Suppressor macrophage treated with lipopolysaccharide for 4 hours (primary cell): ENCODE measurements at regions not wholly inside any gene's neighbourhood (a gene's known extent, or its start where the extent isn't known, plus 50 kb on each side); places are given as distances from the start of the nearest gene placed in this dataset.

Experiments
- DNase-seq: peaks from one replicate; pipeline ENCODE4 v3.0.0-alpha.2; 2020

DNA sequence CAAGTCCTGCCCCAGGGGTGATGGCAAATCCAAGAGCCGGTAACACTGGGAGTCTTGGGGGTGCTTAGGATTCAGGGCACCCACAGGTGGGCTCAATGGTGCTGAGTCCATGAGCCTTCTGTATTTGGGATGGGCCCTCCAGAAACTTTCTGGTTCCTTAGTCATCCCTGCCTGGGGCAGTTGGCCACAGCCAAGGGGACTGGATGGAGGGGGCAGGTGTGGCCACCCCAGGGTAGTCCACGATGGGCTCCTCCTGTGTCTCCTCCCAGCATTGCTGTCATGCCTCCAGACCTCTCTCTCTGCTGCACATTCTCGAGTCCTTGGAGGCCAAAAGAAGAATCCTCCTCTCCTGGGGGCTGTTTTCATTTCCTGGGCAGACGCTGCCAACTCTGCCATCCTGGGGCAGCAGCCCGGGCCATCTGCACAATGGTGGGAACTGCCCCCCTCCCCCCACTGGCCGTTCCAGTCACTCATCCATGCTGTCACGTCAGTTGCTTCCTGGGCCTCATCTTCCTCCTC, 158.0 kb upstream of the TWIST2 start:
- no peak for DNase-seq

DNA sequence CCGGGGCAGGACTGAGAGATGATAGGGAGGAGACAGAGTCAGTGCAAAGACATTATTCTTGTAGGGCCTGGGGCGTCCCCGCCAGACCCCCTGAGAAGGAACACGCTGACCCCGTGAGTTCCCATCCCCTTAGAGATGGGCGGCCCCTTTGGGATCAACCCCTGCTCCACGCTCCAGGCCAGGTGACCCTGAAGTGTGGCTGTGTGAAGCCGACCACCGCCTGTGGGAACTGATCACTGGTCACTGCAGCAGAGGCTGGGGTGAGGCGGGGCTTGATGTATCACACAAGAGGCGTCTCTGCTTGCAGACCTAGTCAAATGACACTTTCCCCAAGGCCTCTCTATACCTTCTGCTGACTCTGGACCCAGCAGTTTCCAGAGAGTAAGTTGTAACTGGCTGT, 157.4 kb upstream of the TWIST2 start:
- no peak for DNase-seq

DNA sequence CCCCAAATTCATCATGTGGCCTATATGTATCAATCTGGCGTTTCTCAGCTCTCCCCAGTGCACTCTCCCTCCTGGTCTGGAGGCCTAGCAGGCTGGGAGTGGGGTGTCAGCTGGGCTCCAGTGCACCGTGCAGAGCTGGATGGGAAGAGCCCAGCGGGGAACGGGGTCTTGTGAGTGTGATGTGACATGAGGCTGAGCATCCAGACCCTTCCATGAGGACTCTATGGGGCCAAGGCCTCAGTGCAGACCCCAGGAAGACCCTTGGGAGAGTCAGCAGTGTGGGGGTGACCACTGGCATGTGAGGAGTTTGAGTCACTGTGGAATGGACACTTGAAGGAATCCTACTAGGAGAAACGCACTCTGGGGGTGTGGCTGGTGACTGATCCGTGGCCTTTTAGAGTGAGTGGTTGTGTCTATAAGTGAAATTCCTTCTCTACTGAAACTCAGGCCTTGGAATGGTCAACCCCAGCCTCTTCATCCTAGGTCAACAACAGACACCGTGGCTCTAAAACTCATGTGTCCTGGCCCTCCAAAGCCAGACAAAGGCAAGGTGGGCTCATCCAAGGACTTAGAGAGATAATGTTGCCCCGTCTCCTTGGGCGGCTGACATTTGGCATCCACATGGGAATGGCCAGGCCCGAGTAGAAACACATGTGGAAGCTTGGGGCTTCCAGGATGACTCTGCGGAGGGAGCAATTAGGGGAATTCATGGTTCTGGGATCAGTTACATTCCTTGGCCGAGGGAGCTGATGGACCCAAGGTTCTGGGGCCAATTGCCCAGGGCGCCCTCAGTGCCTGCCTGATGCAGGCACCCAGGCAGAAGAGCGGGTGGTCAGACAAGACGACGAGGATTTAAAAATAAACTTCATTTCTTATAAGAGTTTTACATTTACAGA, 156.0 kb upstream of the TWIST2 start:
- no peak for DNase-seq

DNA sequence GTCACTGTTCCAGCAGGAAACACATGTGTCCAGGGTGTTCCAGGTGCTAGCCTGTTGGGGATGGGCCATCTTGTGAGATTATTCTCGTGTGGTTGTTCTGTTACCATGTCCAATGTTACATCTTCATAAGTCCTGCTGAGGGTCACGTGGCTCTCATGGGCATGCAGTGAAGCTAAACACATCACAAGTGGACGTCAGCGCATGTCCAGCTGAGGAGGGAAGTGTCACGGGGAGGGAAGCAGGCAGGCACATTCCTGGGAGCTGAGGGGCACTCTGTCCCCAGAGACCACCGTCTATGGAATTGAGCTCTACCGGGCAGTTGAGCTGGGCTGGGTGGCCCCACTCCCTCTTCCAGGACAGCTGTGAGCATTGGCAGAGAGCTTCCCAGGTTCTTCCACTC, 155.3 kb upstream of the TWIST2 start:
- no peak for DNase-seq

DNA sequence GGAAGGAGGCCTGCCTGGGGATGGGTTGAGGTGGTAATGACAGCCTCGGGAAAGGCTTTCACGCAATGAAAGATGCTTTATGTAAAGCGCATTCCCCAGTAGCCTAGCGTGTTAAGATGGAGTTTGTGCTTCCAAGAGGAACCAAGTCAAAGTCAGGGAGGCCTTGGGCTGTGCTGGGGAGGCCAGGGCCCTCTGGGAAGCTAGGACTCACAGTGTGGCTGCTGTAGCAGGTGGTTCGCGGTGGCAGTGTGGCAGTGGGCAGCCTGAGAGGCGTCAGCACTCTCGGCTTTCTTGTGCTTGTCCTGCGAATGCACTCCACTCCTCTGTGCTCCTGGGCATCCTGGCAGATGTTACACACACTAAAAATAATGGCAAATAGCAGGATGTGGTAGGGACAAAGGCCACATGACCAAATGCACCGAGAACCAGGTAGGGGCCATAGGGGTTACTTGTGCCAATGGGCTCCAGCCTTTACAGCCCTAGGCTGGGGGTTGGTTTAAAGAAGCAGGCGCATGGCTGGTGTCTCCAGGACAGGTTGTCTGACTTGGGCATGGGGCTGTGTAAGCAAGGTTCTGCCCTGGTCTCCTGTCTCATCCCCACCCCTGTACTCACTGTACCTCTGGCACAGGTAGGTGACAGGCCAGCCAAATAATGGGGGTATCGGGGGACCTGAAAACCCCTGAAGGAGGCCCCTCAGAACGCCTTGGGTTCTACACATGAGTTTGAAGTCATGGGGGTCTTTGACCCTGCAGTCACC, 154.4 kb upstream of the TWIST2 start:
- DNase-seq = no peak

DNA sequence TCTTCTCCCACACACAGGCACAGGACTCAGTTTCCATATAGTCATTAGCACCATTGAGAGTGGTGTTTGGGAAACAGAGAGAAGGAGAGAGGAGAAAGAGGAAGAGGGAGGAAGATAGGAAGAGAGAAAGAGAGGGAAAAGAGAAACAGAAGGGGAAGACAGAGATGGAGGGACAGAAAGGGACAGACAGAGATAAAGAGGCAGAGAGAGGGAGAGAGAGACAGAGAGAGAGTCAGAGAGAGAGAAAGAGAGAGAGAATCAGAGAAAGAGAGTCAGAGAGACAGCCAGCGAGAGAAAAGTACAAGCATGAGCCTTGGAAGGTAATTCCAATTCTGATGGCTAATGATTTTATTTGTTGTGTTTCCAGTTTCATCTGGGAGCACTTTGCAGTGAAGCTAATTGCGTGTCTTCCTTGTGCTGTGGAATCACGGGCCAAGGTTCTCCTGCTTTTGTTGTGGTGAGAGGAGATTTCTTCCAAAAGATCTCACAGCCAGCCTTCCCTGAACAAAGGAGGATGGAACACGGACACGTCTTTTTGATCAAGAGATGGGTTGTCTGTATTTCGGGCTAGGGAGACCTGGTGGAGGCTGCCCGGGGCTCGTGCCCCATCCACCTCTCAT, 153.6 kb upstream of the TWIST2 start:
- DNase-seq = no peak

DNA sequence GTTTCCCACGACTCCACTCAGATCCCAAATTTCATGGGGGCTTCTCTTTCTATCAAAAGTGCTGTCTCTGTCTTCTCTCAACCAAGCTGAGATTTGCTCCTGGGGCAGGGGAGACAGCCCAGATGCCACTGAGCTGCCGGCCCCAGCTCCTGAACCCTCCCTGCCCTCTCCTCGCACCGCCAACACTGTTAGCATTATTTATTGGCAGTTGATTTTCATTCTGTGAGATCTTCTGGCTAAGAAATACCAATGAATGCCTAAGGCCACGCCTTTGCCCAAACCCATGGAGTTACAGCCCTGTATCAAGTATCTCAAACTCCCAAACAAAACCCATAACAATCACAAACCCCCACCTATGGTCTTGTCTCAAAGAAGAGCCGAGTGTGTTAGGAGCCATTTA, 153.0 kb upstream of the TWIST2 start:
- no peak for DNase-seq

DNA sequence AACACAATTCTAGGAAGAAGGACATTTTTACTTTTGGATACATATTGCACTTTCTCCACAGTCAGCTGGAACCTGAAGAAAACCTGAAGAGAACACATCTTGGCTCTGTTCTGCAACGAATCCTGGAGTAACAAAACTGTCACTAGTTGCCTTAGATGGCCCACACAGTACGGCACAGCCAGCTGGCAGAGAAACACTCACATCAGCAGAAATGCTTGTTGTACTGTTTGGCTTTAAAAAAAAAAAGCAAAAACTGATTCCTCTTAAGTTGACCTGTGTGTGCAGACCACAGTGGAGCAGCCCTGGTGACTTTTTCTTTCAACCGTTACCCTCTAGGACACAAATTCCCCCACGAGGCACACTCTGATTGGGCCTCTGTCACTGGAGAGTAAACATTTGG, 152.3 kb upstream of the TWIST2 start:
- DNase-seq = no peak

DNA sequence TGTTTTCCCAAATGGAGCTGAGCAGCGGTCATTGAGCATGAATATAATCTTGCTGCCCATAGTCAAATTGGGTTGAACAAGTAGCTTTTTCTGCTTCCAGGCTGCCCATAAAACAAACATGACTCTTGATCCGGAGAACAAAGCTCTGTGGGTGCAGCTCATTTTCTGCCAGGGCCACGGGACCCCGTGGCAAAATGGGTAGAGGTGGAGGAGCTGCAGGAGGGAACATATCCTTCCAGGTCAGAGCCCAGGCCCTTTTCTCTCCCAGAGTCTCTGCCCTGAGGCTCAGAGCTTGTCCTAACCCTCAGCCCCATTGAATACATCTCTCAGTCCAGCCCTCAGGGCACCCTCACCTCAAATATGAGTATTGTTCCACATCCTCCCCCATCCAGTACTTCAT, 151.6 kb upstream of the TWIST2 start:
- no peak for DNase-seq

DNA sequence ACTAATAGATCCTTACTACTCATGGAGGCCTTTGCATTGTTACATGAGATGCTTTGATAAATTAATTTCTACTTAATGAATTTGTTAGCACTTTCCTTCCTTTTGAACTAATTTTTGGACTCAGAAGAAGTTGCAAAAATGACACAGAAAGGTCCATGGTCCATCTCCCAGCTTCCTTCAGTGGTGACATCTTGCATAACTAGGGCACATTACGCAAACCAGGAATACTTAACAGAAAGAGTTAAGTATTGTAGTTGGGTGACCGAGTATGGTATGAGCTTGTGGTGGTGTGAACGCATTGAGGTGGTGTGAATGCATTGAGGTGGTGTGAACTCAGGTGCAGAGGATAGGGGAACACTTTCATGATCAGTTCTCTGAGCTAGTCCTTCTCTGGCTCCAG, 151.1 kb upstream of the TWIST2 start:
- DNase-seq = no peak

DNA sequence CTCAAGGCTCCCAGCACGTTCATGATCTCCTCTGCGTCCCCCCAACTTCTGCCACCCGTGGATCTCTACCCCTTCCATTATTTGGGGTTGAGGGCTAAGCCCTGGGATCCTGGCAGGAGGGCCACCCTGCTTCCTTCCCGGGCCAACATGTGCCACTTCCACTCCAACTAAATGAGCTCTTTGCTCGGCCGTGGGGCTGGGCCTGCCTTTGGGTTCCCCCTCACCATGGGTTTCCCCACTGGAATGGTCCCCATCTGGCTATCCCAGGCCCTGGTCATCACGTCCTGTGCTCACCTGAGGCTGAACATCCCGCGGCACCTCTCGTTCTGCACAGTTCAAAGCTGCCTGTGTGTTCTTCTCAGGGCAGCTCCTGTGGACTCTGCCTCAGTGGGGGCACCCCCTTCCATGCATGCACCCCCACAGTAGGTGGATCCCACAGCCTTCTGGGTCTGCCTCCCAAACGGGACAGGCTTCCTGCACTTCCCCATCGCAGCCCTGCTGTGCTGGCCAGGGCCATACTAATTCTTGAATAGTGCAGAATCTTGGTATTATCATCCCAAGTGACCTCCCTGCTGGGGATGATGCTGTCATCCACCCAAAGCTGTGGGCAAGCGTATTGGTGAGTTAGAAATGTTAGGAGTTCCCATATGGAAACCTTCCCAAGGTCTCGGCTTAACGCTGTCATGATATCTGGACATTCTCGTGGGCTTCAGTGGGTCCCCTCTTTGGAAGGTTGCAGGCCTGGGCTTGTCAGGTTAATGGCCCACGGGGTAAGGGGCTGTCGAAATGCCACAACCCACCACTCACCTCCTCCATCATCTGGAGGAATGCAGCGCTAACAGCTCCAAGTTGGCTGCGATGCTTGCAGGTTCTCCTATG, 150.5 kb upstream of the TWIST2 start:
- no peak for DNase-seq

DNA sequence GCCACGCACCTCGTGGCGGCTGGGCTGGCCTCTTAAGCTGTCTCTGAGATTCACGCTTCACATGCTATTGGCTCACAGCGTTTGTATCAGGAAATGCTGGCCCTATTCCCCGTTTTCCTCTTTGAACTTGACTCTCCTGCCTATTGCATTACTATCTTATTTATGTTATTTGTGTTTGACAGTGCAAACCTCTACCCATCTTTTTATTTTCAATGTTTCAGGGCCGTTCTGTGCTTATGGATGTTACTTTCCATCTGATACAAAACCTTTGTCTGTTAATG, 149.9 kb upstream of the TWIST2 start:
- no peak for DNase-seq

DNA sequence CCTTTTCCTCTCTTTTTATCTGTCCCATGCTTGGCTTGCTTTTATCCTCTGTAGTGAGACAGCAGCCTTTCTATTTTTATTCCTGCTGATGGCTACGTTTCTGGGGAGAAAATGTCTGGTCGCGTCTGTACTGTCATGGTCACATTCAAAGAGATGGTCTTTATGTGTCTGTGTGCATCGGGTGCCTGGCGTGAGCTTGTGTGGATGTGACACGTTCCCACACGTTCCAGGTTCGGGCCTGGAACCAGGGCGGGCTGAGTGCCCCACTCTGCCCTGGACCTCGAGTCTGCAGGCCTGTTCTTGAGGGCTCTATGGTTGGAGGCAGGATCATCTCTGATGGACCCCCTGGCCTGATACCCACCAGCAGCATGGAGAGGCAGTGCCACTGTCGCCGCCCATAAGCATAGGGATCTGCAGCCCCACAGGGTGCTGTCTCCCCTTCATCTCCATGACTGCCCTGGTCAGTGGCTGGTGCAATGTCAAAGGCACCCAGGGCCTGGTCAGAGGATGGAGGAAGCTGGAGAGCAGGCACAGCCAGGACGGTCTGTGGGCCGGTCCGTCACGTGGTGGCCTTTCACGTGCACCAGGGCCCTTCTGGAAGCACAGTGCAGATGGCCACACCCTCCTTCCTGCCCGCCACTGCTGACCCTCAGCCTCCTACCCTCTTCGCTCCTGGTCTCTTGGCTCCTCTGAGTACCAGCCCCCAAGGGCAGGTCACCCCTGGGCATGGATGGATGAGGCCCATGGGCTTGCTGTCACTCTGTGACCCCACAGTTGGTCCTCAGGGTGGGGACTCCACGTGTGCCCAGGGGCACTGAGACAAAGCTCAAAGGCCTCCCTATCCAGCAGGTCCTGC, 149.2 kb upstream of the TWIST2 start:
- no peak for DNase-seq

DNA sequence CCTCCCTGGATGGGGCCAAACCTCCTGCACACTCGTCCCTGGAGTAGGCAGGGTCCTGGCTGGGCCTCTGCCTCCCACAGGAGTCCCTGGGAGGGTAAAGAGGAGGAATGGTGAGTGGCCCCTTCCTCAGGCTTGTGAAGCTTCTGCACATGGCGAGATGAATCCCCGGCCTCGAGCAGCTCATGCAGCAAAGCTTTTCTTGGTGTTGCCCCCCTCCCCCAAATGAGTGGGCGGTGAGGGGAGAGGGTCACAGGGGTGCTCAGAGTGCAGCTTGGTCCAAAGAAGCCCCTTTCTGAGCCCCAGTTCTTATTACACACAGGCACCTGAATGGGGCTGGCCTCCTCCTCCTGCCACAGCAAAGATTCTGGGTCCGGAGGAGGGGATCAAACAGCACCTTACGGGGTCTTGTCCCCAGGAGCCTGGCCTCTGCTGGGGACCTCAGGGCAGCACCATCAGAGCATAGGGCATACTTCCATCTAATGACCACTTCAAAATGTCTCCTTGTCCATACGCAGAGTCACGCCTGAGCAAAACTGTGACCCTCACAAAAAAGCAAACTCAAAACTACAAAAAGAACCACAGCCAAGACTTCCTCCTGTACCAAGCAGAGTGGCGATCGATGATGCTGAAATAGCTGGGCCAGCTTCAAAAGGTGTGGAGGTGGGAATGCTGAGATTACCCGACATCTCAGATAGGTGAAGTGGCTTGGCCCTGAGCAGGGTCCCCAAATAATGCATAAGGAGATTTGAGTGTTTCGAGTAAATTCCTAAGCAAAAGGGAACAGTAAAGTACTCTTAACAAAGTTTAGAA, 148.4 kb upstream of the TWIST2 start:
- no peak for DNase-seq

DNA sequence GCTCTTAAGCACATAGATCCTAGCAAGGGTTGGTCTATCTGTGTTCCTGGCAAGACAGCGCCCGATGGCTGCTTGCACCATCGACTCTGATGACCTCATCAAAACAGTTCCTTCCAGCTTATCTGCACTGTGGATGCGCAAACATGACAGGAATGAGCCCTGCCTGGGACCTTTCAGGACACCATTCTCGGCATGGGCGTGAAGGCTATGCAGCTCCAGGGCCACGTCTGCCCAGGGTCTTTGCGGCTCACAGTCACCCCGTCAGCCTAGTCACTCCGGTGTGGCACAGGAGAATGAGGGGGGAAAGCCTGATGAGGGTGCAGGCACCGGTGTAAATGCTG, 147.8 kb upstream of the TWIST2 start:
- no peak for DNase-seq

DNA sequence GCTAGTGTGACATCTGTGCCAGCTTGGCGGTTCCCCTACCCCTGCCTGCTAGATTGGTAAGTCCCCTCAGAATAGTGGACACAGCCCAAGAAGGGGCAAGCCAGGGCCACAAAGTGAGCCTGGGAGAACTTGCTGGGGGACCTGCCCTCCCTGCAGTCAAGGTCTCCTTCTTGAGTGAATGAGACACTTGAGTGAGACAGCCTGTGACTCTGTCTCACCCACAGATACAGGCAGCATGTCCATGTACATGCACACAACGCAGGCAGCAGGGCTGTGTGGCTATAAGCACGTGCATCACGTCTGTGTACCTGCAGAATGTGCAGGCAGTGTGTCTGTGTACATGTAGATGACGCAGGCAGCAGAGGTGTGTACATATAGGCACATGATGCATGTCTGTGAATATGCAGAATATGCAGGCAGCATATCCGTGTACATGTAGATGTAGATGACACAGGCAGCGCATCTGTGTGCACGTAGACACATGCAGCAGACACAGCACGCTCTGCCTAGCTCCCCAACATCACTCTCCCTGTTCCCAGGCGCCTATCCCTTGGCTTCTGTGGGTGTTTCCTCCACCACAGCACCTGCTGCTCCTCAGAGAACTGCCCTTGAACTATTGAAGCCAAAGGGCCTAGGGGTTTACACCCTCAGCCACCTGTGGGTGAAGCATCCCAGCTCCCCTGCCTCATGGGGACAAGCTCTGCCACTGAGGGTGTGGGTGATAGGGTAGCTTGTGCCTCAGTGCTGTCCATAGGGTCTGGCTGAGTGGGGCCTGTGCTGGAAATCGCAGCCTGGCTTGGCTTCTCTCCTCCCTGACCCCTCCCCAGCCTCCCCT, 147.2 kb upstream of the TWIST2 start:
- no peak for DNase-seq

DNA sequence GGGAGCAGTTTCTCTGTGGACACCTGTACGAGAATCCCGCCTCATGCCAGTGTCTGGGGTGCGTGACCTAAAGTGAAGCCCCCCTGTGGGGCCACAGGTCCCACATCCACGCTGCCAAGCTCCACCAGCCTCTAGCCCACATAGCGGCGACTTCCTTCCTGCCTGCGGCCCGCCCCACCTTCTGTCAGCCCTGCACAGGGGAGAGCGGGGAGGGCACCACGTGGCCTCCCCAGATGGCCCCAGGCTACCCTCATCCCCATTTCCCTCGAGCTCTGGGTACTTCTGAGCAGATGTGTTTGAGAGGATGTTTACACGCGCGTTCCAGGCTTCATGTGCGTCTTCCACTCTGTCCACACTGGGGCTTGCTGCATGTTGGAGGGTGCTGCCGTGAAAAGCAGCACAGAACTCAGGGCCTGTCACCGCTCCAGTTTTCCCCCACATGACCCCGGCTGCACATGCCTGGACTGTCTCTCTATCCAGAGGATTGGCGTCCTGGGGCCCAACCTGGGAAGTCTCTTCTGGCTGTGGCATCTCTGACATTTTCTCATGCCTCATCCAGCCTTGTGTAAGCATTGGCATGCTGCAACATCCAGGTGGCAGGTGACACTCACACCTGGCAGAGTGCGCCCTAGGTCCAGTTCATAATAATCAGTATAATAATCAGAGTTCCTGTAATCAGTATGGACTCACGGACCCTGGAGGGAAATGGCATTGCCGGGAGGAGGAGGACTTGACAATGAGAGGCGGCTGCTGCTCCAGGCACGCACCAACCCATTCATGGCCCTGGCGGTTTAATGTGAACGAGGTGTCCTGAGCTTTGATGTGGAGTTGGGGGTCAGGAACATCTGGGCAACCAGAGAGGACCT, 146.3 kb upstream of the TWIST2 start:
- DNase-seq = no peak

DNA sequence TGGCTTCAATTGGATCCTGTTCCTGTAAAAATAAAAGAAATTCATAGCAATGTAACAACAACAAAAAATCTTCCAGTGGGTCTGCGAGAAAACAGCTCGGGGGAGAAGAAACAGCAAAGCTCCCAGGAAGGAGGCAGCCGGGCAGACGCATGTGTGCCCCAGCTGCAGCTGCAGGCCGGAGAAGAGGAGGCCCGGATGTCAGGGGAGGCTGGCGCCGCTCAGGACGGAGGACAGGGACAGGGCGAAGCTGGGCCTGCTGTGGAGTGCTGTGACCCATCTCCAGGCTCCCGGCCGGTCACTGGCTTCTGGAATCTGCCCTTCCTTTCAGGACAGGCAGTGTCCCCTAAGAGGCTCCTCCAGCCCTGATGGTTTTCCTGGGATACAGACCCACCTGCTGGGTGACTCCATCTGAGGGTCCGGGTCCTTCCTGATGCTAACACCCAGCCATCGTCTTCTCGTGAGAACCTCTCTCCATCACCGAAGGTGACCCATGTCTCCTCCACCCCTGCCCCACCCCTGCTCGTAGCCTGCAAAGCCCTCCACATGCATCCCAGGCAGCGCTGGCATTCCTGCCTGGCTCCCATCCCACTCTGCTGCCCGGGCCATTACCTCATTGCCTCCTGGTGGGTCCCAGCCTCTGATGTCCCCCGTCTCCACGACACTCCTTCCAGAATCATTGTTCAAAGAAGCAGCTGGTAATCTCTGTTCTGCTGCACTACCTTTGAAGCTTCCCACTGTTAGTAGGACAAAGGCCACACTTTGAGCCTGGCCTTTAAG, 145.4 kb upstream of the TWIST2 start:
- no peak for DNase-seq
